ENCODE measurements at regions not wholly inside any gene's neighbourhood (a gene's known extent, or its start where the extent isn't known, plus 50 kb on each side); places are given as distances from the start of the nearest gene placed in this dataset.

DNA sequence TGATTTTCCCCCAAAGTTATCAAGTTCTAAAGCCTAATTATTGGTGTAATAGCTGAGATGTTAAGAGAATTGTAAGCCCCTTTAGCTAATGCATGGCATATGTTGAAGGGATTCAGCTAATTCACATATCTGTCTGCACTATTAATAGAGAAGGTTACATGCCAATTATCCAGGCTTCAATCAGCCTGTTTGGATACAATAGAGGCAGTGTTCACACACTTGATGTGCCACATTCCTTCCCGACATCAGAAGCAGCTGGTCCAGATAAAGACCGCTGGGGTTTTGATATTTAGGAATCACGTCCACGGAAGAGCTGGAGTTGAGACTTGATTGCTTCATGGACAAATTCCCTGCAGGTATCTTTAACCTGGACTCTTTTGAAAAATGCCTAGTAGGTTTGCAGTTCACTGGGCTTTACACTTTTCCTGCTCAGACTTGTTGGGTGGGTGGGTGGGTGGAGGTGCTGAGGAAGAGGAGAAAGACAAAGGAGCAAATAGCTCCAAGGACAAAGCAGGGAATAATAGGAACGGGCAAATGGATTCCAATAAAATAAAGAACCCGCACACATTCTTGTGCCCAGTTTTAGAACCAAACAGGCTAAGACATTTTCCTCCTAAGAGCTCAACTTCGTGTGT lies 142.6 kb upstream of the ZNF217 start:
- DNase-seq: no peak
- Histone ChIP-seq H3K9me1 (ENCODE audit: insufficient read depth, low read length) (peaks cover 12% of the 10 kb centered on the region), H3K9ac (ENCODE audit: low read depth, low read length) (peak overlapping the region; percentile 13; the same call in 1 of the 2 replicates), H2AK5ac (ENCODE audit: low read depth, low read length) (peak overlapping the region; percentile 76), H3K9me3 (ENCODE audit: control insufficient read depth, insufficient read depth, low read length) (no peaks in the 10 kb centered on the region), H3K18ac (ENCODE audit: low read depth, low read length) (peak overlapping the region; percentile 62; the same call in 1 of the 2 replicates), H4K20me1 (ENCODE audit: insufficient read depth, low read length) (no peaks in the 10 kb centered on the region), H2BK5ac (ENCODE audit: low read depth, low read length, poor library complexity, severe bottlenecking) (peak overlapping the region; percentile 95), H4K91ac (ENCODE audit: insufficient read depth, low read depth, low read length) (peak overlapping the region; percentile 71), H3K4me1 (ENCODE audit: control insufficient read depth, insufficient read depth, low read length) (peaks cover 28% of the 10 kb centered on the region), H3K23ac (ENCODE audit: low read depth, low read length) (peak overlapping the region; percentile 66), H4K8ac (ENCODE audit: low read depth in 2 of 2, low read length in 2 of 2) (peak overlapping the region; percentile 84 to 92), H2AK9ac (replicated peaks; ENCODE audit: low read depth, low read length, poor library complexity) (no peak overlapping the region), H4K5ac (ENCODE audit: low read depth, low read length) (peak overlapping the region; percentile 55; the same call in 1 of the 2 replicates), H3K79me1 (ENCODE audit: low read depth in 1 of 2, low read length in 2 of 2) (peaks cover 8 to 16% of the 10 kb centered on the region in 2 experiments; a peak in 2 of 4 replicates), H3K27ac (ENCODE audit: insufficient read depth, low read length) (peak overlapping the region; percentile 32; the same call in 1 of the 2 replicates), H3K4me2 (ENCODE audit: low read depth, low read length) (peak overlapping the region; percentile 23; the same call in 1 of the 2 replicates), H2BK20ac (ENCODE audit: low read depth, low read length) (peak overlapping the region; percentile 88), H3K56ac (ENCODE audit: extremely low read depth, insufficient read depth, low read length) (peak overlapping the region; percentile 15; the same call in 1 of the 2 replicates), H2BK120ac (ENCODE audit: low read depth, low read length) (peak overlapping the region; percentile 93), H3K4ac (ENCODE audit: low read depth, low read length) (peak overlapping the region; percentile 88), H3K36me3 (ENCODE audit: control insufficient read depth, insufficient read depth, low read length) (no peaks in the 10 kb centered on the region), H3K27me3 (ENCODE audit: control insufficient read depth, insufficient read depth, low read length) (no peaks in the 10 kb centered on the region), H3K14ac (replicated peaks; ENCODE audit: low read depth, low read length) (peak overlapping the region; percentile 89), H3K4me3 (ENCODE audit: insufficient read depth, low read depth, low read length) (no peak overlapping the region), H2AFZ (replicated peaks; ENCODE audit: low read length, poor library complexity) (peak overlapping the region; percentile 26), H2BK15ac (ENCODE audit: low read depth, low read length) (peak overlapping the region; percentile 92; the same call in 2 of the 3 replicates)
- WGBS, 2 experiments (ENCODE audit: extremely low coverage in 2 of 2, insufficient read length in 1 of 2): 52% methylated on average over 4 of the region's 7 CpGs; no CpG with 5 or more reads in 1 of the 2 experiments
- no peak for ATAC-seq (ENCODE audit: low read depth)
- ChIA-PET CTCF (interaction anchor here (1.1 kb wide), 1 partner anchor 180 kb away, joined by 3 read pairs; no protein-coding TSS in a partner anchor), POLR2A (ENCODE audit: unreplicated experiment) (interaction anchor here (0.9 kb wide), 1 partner anchor 92 kb away, joined by 3 read pairs; no protein-coding TSS in a partner anchor)
- in situ Hi-C loops (cut with MboI; ENCODE audit: low sequenced_read_pairs) (no loop called here), dilution Hi-C loops (cut with HindIII; ENCODE audit: low sequenced_read_pairs, unreplicated experiment) (no loop called here), intact Hi-C loops (cut with micrococcal nuclease) (loop anchor here (5.0 kb wide), 2 partner anchors 124 to 144 kb away; partner anchors contain the start of gene ZNF217)
- BruUV-seq (replicated peaks): no TSS peak
- TF ChIP-seq RAD21 (IDR thresholded peaks at IDR 0.05; ENCODE audit: low read length): no peak
- TF ChIP-seq RFX5 (IDR thresholded peaks at IDR 0.05; ENCODE audit: low read depth, low read length): no peak
- TF ChIP-seq CEBPB (IDR thresholded peaks at IDR 0.05; ENCODE audit: low read depth, low read length): no peak
- no peak for TF ChIP-seq FOS (IDR thresholded peaks at IDR 0.05; ENCODE audit: low read depth, low read length)
- no peak for TF ChIP-seq RCOR1 (IDR thresholded peaks at IDR 0.05; ENCODE audit: insufficient replicate concordance, low read length)
- no peak for TF ChIP-seq MAFK (IDR thresholded peaks at IDR 0.05; ENCODE audit: low read depth, low read length)
- TF ChIP-seq, protein P1, sequence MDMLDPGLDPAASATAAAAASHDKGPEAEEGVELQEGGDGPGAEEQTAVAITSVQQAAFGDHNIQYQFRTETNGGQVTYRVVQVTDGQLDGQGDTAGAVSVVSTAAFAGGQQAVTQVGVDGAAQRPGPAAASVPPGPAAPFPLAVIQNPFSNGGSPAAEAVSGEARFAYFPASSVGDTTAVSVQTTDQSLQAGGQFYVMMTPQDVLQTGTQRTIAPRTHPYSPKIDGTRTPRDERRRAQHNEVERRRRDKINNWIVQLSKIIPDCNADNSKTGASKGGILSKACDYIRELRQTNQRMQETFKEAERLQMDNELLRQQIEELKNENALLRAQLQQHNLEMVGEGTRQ (IDR thresholded peaks at IDR 0.05; ENCODE audit: low read depth, low read length): no peak
- no peak for TF ChIP-seq CHD1 (IDR thresholded peaks at IDR 0.05; ENCODE audit: low read depth, low read length)

All from IMR-90 (cell line).